B cell (primary cell): ENCODE measurements at regions not wholly inside any gene's neighbourhood (a gene's known extent, or its start where the extent isn't known, plus 50 kb on each side); places are given as distances from the start of the nearest gene placed in this dataset.

ENCODE experiments used
- ATAC-seq: fragments of 200-7000 bp; cut with Tn5 transposase; one replicate; pipeline ENCODE4 v1.10.0; 2021; ENCODE audit warnings: low read depth, mild to moderate bottlenecking, moderate number of reproducible peaks, moderate library complexity
- CTCF ChIA-PET: fragments of 350-600 bp; sonication (Branson Sonifier 250); formaldehyde crosslinking; loops from one replicate; lab custom pipeline; 2021; ENCODE audit warnings: antibody characterized with exemption, inconsistent platforms; lab: Charles Lee
- POLR2A ChIA-PET: fragments of 350-600 bp; sonication (Branson Sonifier 250); formaldehyde crosslinking; loops from one replicate; lab custom pipeline; 2021; ENCODE audit warnings: antibody characterized with exemption; lab: Charles Lee
- DNase-seq: peaks from one replicate; pipeline ENCODE4 v3.0.0; 2013
- H2AFZ ChIP-seq: 2 replicates; pipeline ENCODE4 v1.6.1; 2012; ENCODE audit warnings: mild to moderate bottlenecking, low read depth, low read length; ENCODE audit not compliant: insufficient read depth, poor library complexity, severe bottlenecking
- H3K27ac ChIP-seq, 2 donors: 1 replicate in 1 of 2; 2 replicates in 1 of 2; pipeline ENCODE4 v1.5.1; 2012 to 2013; ENCODE audit warnings: low read length in 2 of 2, mild to moderate bottlenecking in 2 of 2, moderate library complexity in 1 of 2
- H3K27me3 ChIP-seq, 4 experiments: fragments of 200-600 bp in 1 of 4; sonication (generic) in 1 of 4; replicated peaks in 1 of 4; 1 replicate in 2 of 4; 2 replicates in 2 of 4; pipeline versions ENCODE4 v1.6.1 to v1.7.0; 2013 to 2016; ENCODE audit warnings: low read length in 3 of 4, mild to moderate bottlenecking in 2 of 4, mixed read lengths in 1 of 4, moderate library complexity in 1 of 4; ENCODE audit not compliant: insufficient read depth in 4 of 4, control insufficient read depth in 3 of 4; ENCODE audit errors: control extremely low read depth in 1 of 4
- H3K36me3 ChIP-seq, 2 experiments: replicated peaks in 1 of 2; 1 replicate in 1 of 2; 2 replicates in 1 of 2; pipeline versions ENCODE4 v1.6.1 to v1.7.1; 2013; ENCODE audit warnings: low read length in 1 of 2; ENCODE audit not compliant: insufficient read depth in 2 of 2, control insufficient read depth in 1 of 2; ENCODE audit errors: control extremely low read depth in 1 of 2, extremely low read depth in 1 of 2
- H3K4me1 ChIP-seq, 2 donors: fragments of 200-600 bp in 1 of 2; sonication (generic) in 1 of 2; 1 replicate in 1 of 2; 2 replicates in 1 of 2; pipeline versions ENCODE4 v1.5.1 to v1.6.1; 2013 to 2017; ENCODE audit warnings: low read length in 2 of 2; ENCODE audit not compliant: control insufficient read depth in 2 of 2, insufficient read depth in 2 of 2
- H3K4me2 ChIP-seq: replicated peaks from 2 replicates; pipeline ENCODE3; 2012; ENCODE audit warnings: mild to moderate bottlenecking, low read depth, low read length; ENCODE audit not compliant: poor library complexity, severe bottlenecking
- H3K4me3 ChIP-seq, 5 experiments: fragments of 200-600 bp in 1 of 5; sonication (generic) in 1 of 5; 1 replicate in 3 of 5; 2 replicates in 2 of 5; pipeline versions ENCODE4 v1.5.1 to v1.7.0; 2011 to 2016; ENCODE audit warnings: low read length in 4 of 5, mild to moderate bottlenecking in 4 of 5, low read depth in 2 of 5, control low read depth in 1 of 5, moderate library complexity in 1 of 5; ENCODE audit not compliant: insufficient read depth in 1 of 5; ENCODE audit errors: control extremely low read depth in 1 of 5, extremely low read depth in 1 of 5
- H3K79me2 ChIP-seq: fragments of 200-600 bp; sonication (generic); one replicate; pipeline ENCODE4 v1.6.0; 2016; ENCODE audit warnings: low read length; ENCODE audit not compliant: control insufficient read depth, insufficient read depth
- H3K9ac ChIP-seq: fragments of 200-600 bp; sonication (generic); 2 replicates; pipeline ENCODE4 v1.6.1; 2017; ENCODE audit warnings: mild to moderate bottlenecking, low read length, moderate library complexity
- H3K9me3 ChIP-seq, 3 donors: one replicate each; pipeline versions ENCODE4 v1.6.1 to v1.7.1; 2013; ENCODE audit warnings: low read length in 2 of 3; ENCODE audit not compliant: control insufficient read depth in 2 of 3, insufficient read depth in 1 of 3; ENCODE audit errors: control extremely low read depth in 1 of 3
- H4K20me1 ChIP-seq: 2 replicates; pipeline ENCODE4 v1.6.0; 2012; ENCODE audit warnings: mild to moderate bottlenecking, low read length; ENCODE audit not compliant: insufficient read depth, control insufficient read depth, poor library complexity, severe bottlenecking
- H3K27ac Mint-ChIP-seq: one replicate; pipeline ENCODE4 v1.8.0; 2021; ENCODE audit warnings: mixed read lengths
- H3K27me3 Mint-ChIP-seq: one replicate; pipeline ENCODE4 v1.8.0; 2021; ENCODE audit warnings: mixed read lengths
- H3K4me1 Mint-ChIP-seq: one replicate; pipeline ENCODE4 v1.8.0; 2021; ENCODE audit warnings: mixed read lengths
- H3K4me3 Mint-ChIP-seq: one replicate; pipeline ENCODE4 v1.8.0; 2021; ENCODE audit warnings: mixed read lengths
- H3K9me3 Mint-ChIP-seq: one replicate; pipeline ENCODE4 v1.8.0; 2022; ENCODE audit warnings: mixed read lengths; ENCODE audit not compliant: insufficient read depth
- EZH2 ChIP-seq: IDR thresholded peaks from 2 replicates; pipeline ENCODE4 v1.6.1; 2012; ENCODE audit warnings: borderline replicate concordance, low read depth, mild to moderate bottlenecking, moderate library complexity, low read length; ENCODE audit not compliant: insufficient read depth, poor library complexity, severe bottlenecking
- WGBS: methylation state at CpG from one replicate; pipeline ENCODE4 v1.1.5; 2013; ENCODE audit warnings: missing lambda C conversion rate; ENCODE audit not compliant: insufficient coverage; 5-methylcytosine and 5-hydroxymethylcytosine counted together
- intact Hi-C: fragments of 100-400 bp; cut with micrococcal nuclease; formaldehyde crosslinking; loops from one replicate; pipeline ENCODE4 v1.10.0; 2022
- TF ChIP-seq, protein P1 (sequence below): fragments of 200-600 bp; IDR thresholded peaks from one replicate; pipeline ENCODE4 v1.8.0; 2022; ENCODE audit warnings: antibody characterized with exemption, mild to moderate bottlenecking

GRCh38 chr6:67201563-67201962 lies 1433.5 kb upstream of the ADGRB3 start:
- Histone ChIP-seq H3K9me3 (peaks cover 0 to 10% (median 4%) of the 10 kb centered on the region in 3 donors), H3K27me3 (no peaks in the 10 kb centered on the region), H3K36me3 (no peaks in the 10 kb centered on the region), H3K4me3 (no peak overlapping the region), H3K79me2 (no peaks in the 10 kb centered on the region), H3K4me1 (no peaks in the 10 kb centered on the region), H3K27ac (no peak overlapping the region), H3K9ac (no peak overlapping the region), H4K20me1 (no peaks in the 10 kb centered on the region), H3K4me2 (no peak overlapping the region), H2AFZ (no peak overlapping the region)
- peaks cover 2% of the 10 kb centered on the region for H3K9me3 Mint-ChIP-seq
- ATAC-seq, result no peak
- POLR2A ChIA-PET, result no interaction called here
- H3K27ac Mint-ChIP-seq, result no peak overlapping the region
- no peak for DNase-seq
- TF ChIP-seq EZH2, result no peak
- TF ChIP-seq, protein P1, sequence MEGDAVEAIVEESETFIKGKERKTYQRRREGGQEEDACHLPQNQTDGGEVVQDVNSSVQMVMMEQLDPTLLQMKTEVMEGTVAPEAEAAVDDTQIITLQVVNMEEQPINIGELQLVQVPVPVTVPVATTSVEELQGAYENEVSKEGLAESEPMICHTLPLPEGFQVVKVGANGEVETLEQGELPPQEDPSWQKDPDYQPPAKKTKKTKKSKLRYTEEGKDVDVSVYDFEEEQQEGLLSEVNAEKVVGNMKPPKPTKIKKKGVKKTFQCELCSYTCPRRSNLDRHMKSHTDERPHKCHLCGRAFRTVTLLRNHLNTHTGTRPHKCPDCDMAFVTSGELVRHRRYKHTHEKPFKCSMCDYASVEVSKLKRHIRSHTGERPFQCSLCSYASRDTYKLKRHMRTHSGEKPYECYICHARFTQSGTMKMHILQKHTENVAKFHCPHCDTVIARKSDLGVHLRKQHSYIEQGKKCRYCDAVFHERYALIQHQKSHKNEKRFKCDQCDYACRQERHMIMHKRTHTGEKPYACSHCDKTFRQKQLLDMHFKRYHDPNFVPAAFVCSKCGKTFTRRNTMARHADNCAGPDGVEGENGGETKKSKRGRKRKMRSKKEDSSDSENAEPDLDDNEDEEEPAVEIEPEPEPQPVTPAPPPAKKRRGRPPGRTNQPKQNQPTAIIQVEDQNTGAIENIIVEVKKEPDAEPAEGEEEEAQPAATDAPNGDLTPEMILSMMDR, result no peak
- 95% methylated on average over 13 of the region's 13 CpGs for WGBS
- H3K27me3 Mint-ChIP-seq, result no peaks in the 10 kb centered on the region
- H3K4me1 Mint-ChIP-seq, result no peaks in the 10 kb centered on the region
- no peak overlapping the region for H3K4me3 Mint-ChIP-seq
- intact Hi-C loops, result no loop called here
- CTCF ChIA-PET, result no interaction called here

DNA sequence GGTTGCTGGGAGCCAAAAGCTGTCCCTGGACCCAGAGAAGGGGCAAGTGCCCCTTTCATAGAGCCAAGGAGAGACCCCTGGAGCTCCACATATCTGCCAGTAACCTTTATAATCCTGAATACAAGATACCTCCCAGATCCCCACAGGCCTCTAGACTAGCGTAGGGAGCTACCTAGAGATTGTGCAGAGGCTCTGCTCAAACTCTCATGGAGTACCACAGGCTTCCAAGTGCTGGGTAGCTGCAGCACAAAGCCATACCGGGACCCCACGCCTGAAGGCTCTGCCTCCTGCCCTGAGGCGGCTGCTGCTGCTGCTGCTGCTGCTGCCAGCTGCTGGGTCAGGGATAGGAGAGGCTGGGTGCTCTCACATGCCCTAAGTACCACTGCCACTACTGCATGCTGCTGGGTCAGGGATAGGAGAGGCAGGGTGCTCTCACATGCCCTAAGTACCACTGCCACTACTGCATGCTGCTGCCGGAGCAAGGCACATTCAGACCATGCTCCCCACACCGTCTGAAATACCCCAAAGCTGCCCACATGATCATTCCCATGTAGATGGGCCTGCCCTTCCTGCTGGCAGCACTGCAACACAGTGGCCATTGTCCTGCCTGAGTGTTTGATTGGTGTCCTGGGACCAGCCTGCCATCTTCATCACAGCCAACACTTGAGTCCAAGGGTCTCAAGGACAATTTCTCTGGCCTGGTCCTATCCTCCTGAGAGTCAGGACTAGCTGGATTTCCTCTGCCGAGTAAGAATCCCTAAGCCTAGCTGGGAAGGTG lies 1434.3 kb upstream of the ADGRB3 start:
- Histone ChIP-seq H3K36me3 (no peaks in the 10 kb centered on the region), H2AFZ (no peak overlapping the region), H3K9me3 (peaks cover 0 to 10% (median 4%) of the 10 kb centered on the region in 3 donors), H3K4me1 (no peaks in the 10 kb centered on the region), H4K20me1 (no peaks in the 10 kb centered on the region), H3K79me2 (no peaks in the 10 kb centered on the region), H3K4me2 (no peak overlapping the region), H3K9ac (no peak overlapping the region), H3K4me3 (no peak overlapping the region), H3K27ac (no peak overlapping the region), H3K27me3 (no peaks in the 10 kb centered on the region)
- intact Hi-C loops, result no loop called here
- Mint-ChIP-seq H3K4me1 (no peaks in the 10 kb centered on the region), H3K27me3 (no peaks in the 10 kb centered on the region), H3K27ac (no peak overlapping the region), H3K9me3 (peaks cover 3% of the 10 kb centered on the region), H3K4me3 (no peak overlapping the region)
- WGBS, result 76% methylated on average over 4 of the region's 7 CpGs
- TF ChIP-seq EZH2, result no peak
- TF ChIP-seq, protein P1, result no peak
- POLR2A ChIA-PET, result no interaction called here
- CTCF ChIA-PET, result no interaction called here
- DNase-seq, result no peak
- ATAC-seq, result no peak
